Adipocyte (in vitro differentiated cells): ENCODE measurements at regions not wholly inside any gene's neighbourhood (a gene's known extent, or its start where the extent isn't known, plus 50 kb on each side); places are given as distances from the start of the nearest gene placed in this dataset.

Experiments
- DNase-seq: peaks from one replicate; pipeline ENCODE4 v3.0.0-alpha.2; 2015; ENCODE audit warnings: low read depth
- H3K27me3 ChIP-seq: replicated peaks from 2 replicates; pipeline ENCODE4 v1.7.0; 2013; ENCODE audit warnings: mild to moderate bottlenecking, low read length, moderate library complexity; ENCODE audit not compliant: control insufficient read depth, insufficient read depth
- H3K36me3 ChIP-seq: 2 replicates; pipeline ENCODE4 v1.7.0; 2013; ENCODE audit warnings: low read length, mild to moderate bottlenecking, moderate library complexity; ENCODE audit not compliant: control insufficient read depth, insufficient read depth, severe bottlenecking
- H3K4me1 ChIP-seq: 2 replicates; pipeline ENCODE4 v1.7.0; 2013; ENCODE audit warnings: mild to moderate bottlenecking, low read length, moderate library complexity; ENCODE audit not compliant: control insufficient read depth, insufficient read depth
- H3K4me3 ChIP-seq: 2 replicates; pipeline ENCODE4 v1.7.0; 2013; ENCODE audit warnings: mild to moderate bottlenecking, low read length, moderate library complexity
- H3K9ac ChIP-seq: 2 replicates; pipeline ENCODE4 v1.7.0; 2013; ENCODE audit warnings: mild to moderate bottlenecking, low read length, moderate library complexity
- H3K9me3 ChIP-seq: 2 replicates; pipeline ENCODE4 v1.7.0; 2013; ENCODE audit warnings: mild to moderate bottlenecking, low read length, moderate library complexity; ENCODE audit not compliant: control insufficient read depth

GRCh38 chr7:52938455-52939133 lies 96.8 kb upstream of the POM121L12 start:
- H3K9me3 ChIP-seq = no peaks in the 10 kb centered on the region
- H3K36me3 ChIP-seq = no peaks in the 10 kb centered on the region
- no peak for DNase-seq
- no peak overlapping the region for H3K9ac ChIP-seq
- H3K4me1 ChIP-seq = no peaks in the 10 kb centered on the region
- H3K27me3 ChIP-seq = no peaks in the 10 kb centered on the region
- no peak overlapping the region for H3K4me3 ChIP-seq

- no peaks in the 10 kb centered on the region for H3K4me1 ChIP-seq
- no peak for DNase-seq
- H3K27me3 ChIP-seq = no peaks in the 10 kb centered on the region
- H3K36me3 ChIP-seq = no peaks in the 10 kb centered on the region
- no peak overlapping the region for H3K9ac ChIP-seq
- no peak overlapping the region for H3K4me3 ChIP-seq
- no peaks in the 10 kb centered on the region for H3K9me3 ChIP-seq
Observed at GRCh38 chr7:52936750-52937149, 98.7 kb upstream of the POM121L12 start.

GRCh38 chr7:52928591-52928990 lies 106.8 kb upstream of the POM121L12 start:
- no peak overlapping the region for H3K4me3 ChIP-seq

GRCh38 chr7:52925332-52925731 lies 110.1 kb upstream of the POM121L12 start:
- no peaks in the 10 kb centered on the region for H3K9me3 ChIP-seq
- no peak for DNase-seq
- H3K4me3 ChIP-seq = no peak overlapping the region
- H3K36me3 ChIP-seq = no peaks in the 10 kb centered on the region
- no peak overlapping the region for H3K9ac ChIP-seq
- no peaks in the 10 kb centered on the region for H3K4me1 ChIP-seq
- H3K27me3 ChIP-seq = no peaks in the 10 kb centered on the region

More at GRCh38 chr7:52928591-52928990, 106.8 kb upstream of the POM121L12 start:
- Histone ChIP-seq H3K36me3 (no peaks in the 10 kb centered on the region), H3K9ac (no peak overlapping the region), H3K4me1 (no peaks in the 10 kb centered on the region), H3K9me3 (no peaks in the 10 kb centered on the region), H3K27me3 (no peaks in the 10 kb centered on the region)
- DNase-seq = no peak

GRCh38 chr7:52920977-52921376 lies 114.5 kb upstream of the POM121L12 start:
- Histone ChIP-seq H3K9me3 (no peaks in the 10 kb centered on the region), H3K36me3 (no peaks in the 10 kb centered on the region), H3K4me3 (no peak overlapping the region), H3K4me1 (no peaks in the 10 kb centered on the region), H3K27me3 (no peaks in the 10 kb centered on the region), H3K9ac (no peak overlapping the region)
- DNase-seq = no peak

- Histone ChIP-seq H3K9me3 (no peaks in the 10 kb centered on the region), H3K36me3 (no peaks in the 10 kb centered on the region), H3K27me3 (no peaks in the 10 kb centered on the region), H3K4me3 (no peak overlapping the region), H3K4me1 (no peaks in the 10 kb centered on the region), H3K9ac (no peak overlapping the region)
- no peak for DNase-seq
Observed at GRCh38 chr7:52917982-52918578, 117.4 kb upstream of the POM121L12 start.

- Histone ChIP-seq H3K9ac (no peak overlapping the region), H3K4me1 (no peaks in the 10 kb centered on the region), H3K36me3 (no peaks in the 10 kb centered on the region), H3K27me3 (no peaks in the 10 kb centered on the region), H3K4me3 (no peak overlapping the region), H3K9me3 (no peaks in the 10 kb centered on the region)
- no peak for DNase-seq
Observed at GRCh38 chr7:52911795-52912194, 123.6 kb upstream of the POM121L12 start.

- H3K4me3 ChIP-seq = no peak overlapping the region
- no peaks in the 10 kb centered on the region for H3K9me3 ChIP-seq
- no peaks in the 10 kb centered on the region for H3K4me1 ChIP-seq
- no peak overlapping the region for H3K9ac ChIP-seq
- no peak for DNase-seq
- H3K27me3 ChIP-seq = no peaks in the 10 kb centered on the region
- H3K36me3 ChIP-seq = no peaks in the 10 kb centered on the region
Observed at GRCh38 chr7:52911326-52911725, 124.1 kb upstream of the POM121L12 start.

GRCh38 chr7:52909935-52910334 lies 125.5 kb upstream of the POM121L12 start:
- Histone ChIP-seq H3K4me1 (no peaks in the 10 kb centered on the region), H3K9ac (no peak overlapping the region), H3K27me3 (no peaks in the 10 kb centered on the region), H3K4me3 (no peak overlapping the region), H3K36me3 (no peaks in the 10 kb centered on the region), H3K9me3 (no peaks in the 10 kb centered on the region)
- no peak for DNase-seq

- Histone ChIP-seq H3K4me3 (no peak overlapping the region), H3K27me3 (no peaks in the 10 kb centered on the region), H3K36me3 (no peaks in the 10 kb centered on the region), H3K9ac (no peak overlapping the region), H3K9me3 (no peaks in the 10 kb centered on the region), H3K4me1 (no peaks in the 10 kb centered on the region)
- DNase-seq = no peak
Observed at GRCh38 chr7:52909131-52909530, 126.3 kb upstream of the POM121L12 start.

GRCh38 chr7:52897713-52898112 lies 137.7 kb upstream of the POM121L12 start:
- Histone ChIP-seq H3K36me3 (no peaks in the 10 kb centered on the region), H3K27me3 (no peaks in the 10 kb centered on the region), H3K9me3 (no peaks in the 10 kb centered on the region), H3K4me1 (no peaks in the 10 kb centered on the region), H3K4me3 (no peak overlapping the region), H3K9ac (no peak overlapping the region)
- DNase-seq = no peak

GRCh38 chr7:52897288-52897687 lies 138.1 kb upstream of the POM121L12 start:
- Histone ChIP-seq H3K4me3 (no peak overlapping the region), H3K9ac (no peak overlapping the region), H3K36me3 (no peaks in the 10 kb centered on the region), H3K27me3 (no peaks in the 10 kb centered on the region), H3K9me3 (no peaks in the 10 kb centered on the region), H3K4me1 (no peaks in the 10 kb centered on the region)
- DNase-seq = no peak
